KMS-11 (cell line): ENCODE measurements at regions not wholly inside any gene's neighbourhood (a gene's known extent, or its start where the extent isn't known, plus 50 kb on each side); places are given as distances from the start of the nearest gene placed in this dataset.

Experiments used
- H2AFZ ChIP-seq: fragments of 200-600 bp; sonication (generic); 2 replicates; pipeline ENCODE4 v1.6.1; 2016; ENCODE audit warnings: antibody characterized with exemption, mixed run types, low read depth
- H3K27ac ChIP-seq: fragments of 200-600 bp; sonication (generic); 2 replicates; pipeline ENCODE4 v1.6.1; 2016; ENCODE audit warnings: mild to moderate bottlenecking, mixed run types
- H3K27me3 ChIP-seq: fragments of 200-600 bp; sonication (generic); 2 replicates; pipeline ENCODE4 v1.6.1; 2017; ENCODE audit warnings: mild to moderate bottlenecking, low read depth, mixed run types, moderate library complexity; ENCODE audit not compliant: insufficient read depth
- H3K36me3 ChIP-seq: fragments of 200-600 bp; sonication (generic); 2 replicates; pipeline ENCODE4 v1.6.1; 2017; ENCODE audit warnings: mild to moderate bottlenecking, mixed run types; ENCODE audit not compliant: insufficient read depth
- H3K4me1 ChIP-seq: fragments of 200-600 bp; sonication (generic); 2 replicates; pipeline ENCODE4 v1.6.1; 2016; ENCODE audit warnings: mild to moderate bottlenecking, low read depth, mixed run types; ENCODE audit not compliant: poor library complexity, severe bottlenecking
- H3K4me2 ChIP-seq: fragments of 200-600 bp; sonication (generic); 2 replicates; pipeline ENCODE4 v1.7.0; 2016; ENCODE audit warnings: mild to moderate bottlenecking, mixed run types
- H3K4me3 ChIP-seq: fragments of 200-600 bp; sonication (generic); IDR thresholded peaks from 2 replicates; pipeline ENCODE4 v1.6.1; 2017; ENCODE audit warnings: low read depth, low read length, mixed read lengths; ENCODE audit not compliant: insufficient read depth
- H3K79me2 ChIP-seq: fragments of 200-600 bp; sonication (generic); 2 replicates; pipeline ENCODE4 v1.6.1; 2016; ENCODE audit warnings: low read depth, mixed run types; ENCODE audit not compliant: insufficient read depth
- H3K9ac ChIP-seq: fragments of 200-600 bp; sonication (generic); 2 replicates; pipeline ENCODE4 v1.6.1; 2016; ENCODE audit warnings: mild to moderate bottlenecking, mixed run types
- H4K20me1 ChIP-seq: fragments of 200-600 bp; sonication (generic); 2 replicates; pipeline ENCODE4 v1.6.1; 2016; ENCODE audit warnings: mild to moderate bottlenecking, mixed run types; ENCODE audit not compliant: insufficient read depth
- TF ChIP-seq, protein P1 (sequence below): fragments of 200-600 bp; sonication (generic); conservative IDR thresholded peaks from 2 replicates; pipeline ENCODE4 v1.6.1; 2017; ENCODE audit warnings: low read depth, mild to moderate bottlenecking, antibody characterized with exemption, low read length, moderate library complexity, mixed read lengths

DNA sequence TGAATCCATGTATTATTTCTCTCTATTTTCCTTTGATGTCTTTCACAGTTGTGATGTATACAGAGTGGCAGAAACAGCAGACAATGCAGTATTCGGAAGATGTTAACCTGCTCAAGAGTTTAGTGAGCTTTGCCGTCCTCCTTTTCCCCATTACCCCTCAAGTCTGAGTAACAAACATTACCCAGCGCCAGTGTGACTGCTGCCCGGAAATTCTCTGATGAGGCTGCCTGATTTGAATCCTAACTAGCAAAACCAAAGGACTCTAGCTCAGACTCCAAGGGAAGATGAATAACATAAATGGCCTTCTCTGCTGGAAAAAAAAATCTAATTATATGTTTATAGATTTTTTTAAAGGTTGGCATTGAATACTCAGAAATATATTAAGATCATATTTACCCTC, 247.3 kb upstream of the SOX21 start:
- Histone ChIP-seq H3K27me3 (no peaks in the 10 kb centered on the region), H4K20me1 (no peaks in the 10 kb centered on the region), H3K27ac (no peak overlapping the region), H2AFZ (no peak overlapping the region), H3K4me1 (no peaks in the 10 kb centered on the region), H3K4me3 (no peak overlapping the region), H3K9ac (no peak overlapping the region), H3K36me3 (no peaks in the 10 kb centered on the region), H3K79me2 (no peaks in the 10 kb centered on the region), H3K4me2 (no peak overlapping the region)
- TF ChIP-seq, protein P1, sequence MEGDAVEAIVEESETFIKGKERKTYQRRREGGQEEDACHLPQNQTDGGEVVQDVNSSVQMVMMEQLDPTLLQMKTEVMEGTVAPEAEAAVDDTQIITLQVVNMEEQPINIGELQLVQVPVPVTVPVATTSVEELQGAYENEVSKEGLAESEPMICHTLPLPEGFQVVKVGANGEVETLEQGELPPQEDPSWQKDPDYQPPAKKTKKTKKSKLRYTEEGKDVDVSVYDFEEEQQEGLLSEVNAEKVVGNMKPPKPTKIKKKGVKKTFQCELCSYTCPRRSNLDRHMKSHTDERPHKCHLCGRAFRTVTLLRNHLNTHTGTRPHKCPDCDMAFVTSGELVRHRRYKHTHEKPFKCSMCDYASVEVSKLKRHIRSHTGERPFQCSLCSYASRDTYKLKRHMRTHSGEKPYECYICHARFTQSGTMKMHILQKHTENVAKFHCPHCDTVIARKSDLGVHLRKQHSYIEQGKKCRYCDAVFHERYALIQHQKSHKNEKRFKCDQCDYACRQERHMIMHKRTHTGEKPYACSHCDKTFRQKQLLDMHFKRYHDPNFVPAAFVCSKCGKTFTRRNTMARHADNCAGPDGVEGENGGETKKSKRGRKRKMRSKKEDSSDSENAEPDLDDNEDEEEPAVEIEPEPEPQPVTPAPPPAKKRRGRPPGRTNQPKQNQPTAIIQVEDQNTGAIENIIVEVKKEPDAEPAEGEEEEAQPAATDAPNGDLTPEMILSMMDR = no peak

DNA sequence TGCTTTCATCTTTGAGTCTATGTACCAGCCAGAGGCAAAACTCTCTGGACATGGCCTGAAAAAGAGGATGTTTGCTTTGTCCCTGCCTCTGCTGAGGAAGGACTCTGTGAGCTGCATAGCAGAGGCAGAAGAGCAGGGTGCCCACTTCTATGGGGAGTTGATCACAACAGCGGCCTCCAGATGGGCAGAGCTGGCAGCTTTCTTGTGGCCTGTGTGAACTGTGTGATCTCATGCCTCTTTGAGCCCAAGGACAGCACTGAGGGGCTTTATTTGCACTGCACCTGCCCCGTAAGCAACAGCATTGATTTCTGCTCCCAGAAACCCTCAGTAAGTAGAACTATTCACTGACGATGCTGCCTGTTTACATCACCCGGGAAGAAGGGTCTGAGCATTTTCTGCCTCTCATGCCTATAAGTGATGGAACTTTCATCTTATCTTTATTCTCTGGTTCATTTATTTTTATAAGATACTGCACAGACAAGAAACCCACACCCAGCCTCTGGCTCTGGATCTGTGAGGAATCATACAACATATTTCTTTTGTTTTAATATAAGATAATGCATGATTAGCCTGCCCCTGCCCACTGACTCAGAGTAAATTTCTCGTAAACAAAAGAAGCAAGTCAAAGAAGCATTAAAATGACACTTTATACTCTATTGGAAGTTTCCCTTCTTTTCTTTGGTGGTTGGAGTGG, 244.2 kb upstream of the SOX21 start:
- TF ChIP-seq, protein P1 = no peak
- Histone ChIP-seq H4K20me1 (no peaks in the 10 kb centered on the region), H3K4me1 (no peaks in the 10 kb centered on the region), H3K9ac (no peak overlapping the region), H3K4me3 (no peak overlapping the region), H3K4me2 (no peak overlapping the region), H2AFZ (no peak overlapping the region), H3K36me3 (no peaks in the 10 kb centered on the region), H3K27ac (no peak overlapping the region), H3K79me2 (no peaks in the 10 kb centered on the region), H3K27me3 (no peaks in the 10 kb centered on the region)

DNA sequence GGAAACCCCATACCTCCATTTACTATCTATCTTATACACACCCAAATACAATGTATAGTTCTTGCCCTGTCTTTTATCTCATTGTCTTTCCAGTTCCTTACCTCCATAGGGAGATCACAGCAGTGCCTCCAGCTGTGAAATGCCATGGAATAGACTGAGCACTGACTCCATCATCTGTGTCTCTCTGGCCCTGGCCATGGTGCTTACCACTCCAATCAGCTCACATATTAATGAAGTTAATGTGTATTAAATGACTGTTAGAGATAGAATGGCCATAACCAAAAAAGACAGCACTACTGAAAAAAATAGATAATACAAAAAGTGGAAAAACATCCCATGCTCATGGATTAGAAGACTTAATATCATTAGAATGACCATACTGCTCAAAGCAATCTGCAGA, 240.4 kb upstream of the SOX21 start:
- H3K4me1 ChIP-seq = no peaks in the 10 kb centered on the region
- no peak overlapping the region for H2AFZ ChIP-seq
- H3K9ac ChIP-seq = no peak overlapping the region
- H3K4me3 ChIP-seq = no peak overlapping the region
- no peaks in the 10 kb centered on the region for H4K20me1 ChIP-seq
- H3K4me2 ChIP-seq = no peak overlapping the region
- H3K36me3 ChIP-seq = no peaks in the 10 kb centered on the region
- H3K27me3 ChIP-seq = no peaks in the 10 kb centered on the region
- TF ChIP-seq, protein P1 = no peak
- H3K27ac ChIP-seq = no peak overlapping the region
- no peaks in the 10 kb centered on the region for H3K79me2 ChIP-seq

DNA sequence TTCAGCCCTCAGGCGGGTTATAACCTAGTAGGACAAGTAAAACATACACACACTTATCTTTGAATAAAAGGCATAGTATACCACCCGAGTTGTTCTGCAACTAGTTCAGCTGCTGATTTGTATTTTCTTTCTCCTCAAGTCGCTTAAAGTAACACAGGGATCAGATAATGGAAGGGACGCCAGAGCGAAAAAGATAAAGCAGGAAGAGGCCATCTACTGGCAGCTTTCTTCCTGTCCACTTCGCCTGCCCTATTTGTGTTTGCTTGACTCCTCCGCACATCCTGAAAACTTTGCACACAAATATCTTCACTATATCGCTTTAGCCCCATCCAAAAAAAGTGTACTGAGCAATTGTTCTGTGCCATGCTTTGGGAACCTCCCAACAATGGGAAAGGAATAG, 238.0 kb upstream of the SOX21 start:
- H3K27me3 ChIP-seq = no peaks in the 10 kb centered on the region
- TF ChIP-seq, protein P1 = no peak
- H3K79me2 ChIP-seq = no peaks in the 10 kb centered on the region
- H4K20me1 ChIP-seq = no peaks in the 10 kb centered on the region
- no peak overlapping the region for H3K4me2 ChIP-seq
- no peak overlapping the region for H3K27ac ChIP-seq
- H2AFZ ChIP-seq = no peak overlapping the region
- H3K4me3 ChIP-seq = no peak overlapping the region
- H3K4me1 ChIP-seq = no peaks in the 10 kb centered on the region
- H3K9ac ChIP-seq = no peak overlapping the region
- no peaks in the 10 kb centered on the region for H3K36me3 ChIP-seq
